ENCODE measurements at regions not wholly inside any gene's neighbourhood (a gene's known extent, or its start where the extent isn't known, plus 50 kb on each side); places are given as distances from the start of the nearest gene placed in this dataset.
"Not testable (repeated sequence)": the region's sequence is repeated elsewhere in the genome, so short reads cannot be mapped to it uniquely, and the experiment has no call there.

DNA sequence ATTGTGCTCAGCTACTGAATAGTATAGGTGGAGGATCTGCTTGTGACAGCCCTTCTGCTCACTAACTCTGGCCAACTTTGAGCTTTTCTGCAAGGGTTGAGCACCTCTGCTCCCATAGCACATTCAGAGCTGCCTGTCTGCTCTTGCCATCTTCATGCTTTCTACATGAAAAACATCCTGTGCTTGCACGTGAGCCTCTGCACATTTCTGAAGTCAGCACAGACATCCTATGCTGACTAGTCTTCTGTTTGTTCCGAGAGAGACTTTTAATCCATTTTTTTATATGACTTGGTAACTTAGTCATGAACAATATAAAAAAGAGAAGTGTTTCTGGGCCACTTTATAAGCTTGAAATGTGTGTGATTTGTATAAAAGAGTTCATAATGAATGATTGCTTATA, 969.3 kb downstream of the TMTC2 start:
- no peak for DNase-seq

GRCh38 chr12:83642205-83642604, 955.5 kb downstream of the TMTC2 start:
- DNase-seq, result no peak

DNA sequence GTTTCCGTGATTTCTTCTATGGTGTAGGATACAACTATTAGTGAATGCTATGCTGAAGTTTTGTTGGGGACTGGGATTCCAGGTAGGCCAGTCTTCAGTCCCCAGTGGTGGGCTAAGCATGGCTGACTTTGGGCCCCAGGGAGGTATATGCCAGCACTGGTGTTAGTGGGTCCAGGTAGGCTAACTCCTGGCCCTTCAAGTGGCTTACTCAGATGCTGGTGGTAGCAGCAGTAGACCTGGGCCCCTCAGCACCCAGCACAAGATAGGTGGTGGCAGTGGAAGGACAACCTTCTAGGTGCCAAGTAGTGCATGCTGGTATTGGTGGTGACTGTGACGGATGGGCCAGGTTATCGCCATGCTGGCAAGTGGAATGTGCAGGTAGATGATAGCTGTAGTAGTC, 955.1 kb downstream of the TMTC2 start:
- no peak for DNase-seq

- no peak for DNase-seq
Observed at GRCh38 chr12:83634726-83635267, 948.1 kb downstream of the TMTC2 start.

DNA sequence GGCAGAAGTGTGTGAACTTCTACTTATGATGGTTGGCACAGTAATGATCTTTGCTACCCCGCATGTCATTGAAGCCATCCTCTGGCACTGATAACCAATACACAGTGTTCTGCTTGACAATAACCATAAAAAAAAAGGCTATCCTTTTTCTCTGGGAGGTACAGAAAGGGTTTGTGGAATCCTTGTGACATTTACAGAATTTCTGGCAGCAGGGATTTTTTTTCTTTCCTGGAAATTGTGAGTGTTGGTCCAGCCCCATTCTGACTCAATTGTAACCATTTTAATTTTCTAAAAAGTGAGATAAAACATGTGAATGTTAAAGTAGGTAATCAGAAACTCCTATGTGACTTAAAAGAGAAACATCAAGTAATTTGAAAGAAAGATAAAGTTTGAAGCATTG, 943.8 kb downstream of the TMTC2 start:
- no peak for DNase-seq

DNA sequence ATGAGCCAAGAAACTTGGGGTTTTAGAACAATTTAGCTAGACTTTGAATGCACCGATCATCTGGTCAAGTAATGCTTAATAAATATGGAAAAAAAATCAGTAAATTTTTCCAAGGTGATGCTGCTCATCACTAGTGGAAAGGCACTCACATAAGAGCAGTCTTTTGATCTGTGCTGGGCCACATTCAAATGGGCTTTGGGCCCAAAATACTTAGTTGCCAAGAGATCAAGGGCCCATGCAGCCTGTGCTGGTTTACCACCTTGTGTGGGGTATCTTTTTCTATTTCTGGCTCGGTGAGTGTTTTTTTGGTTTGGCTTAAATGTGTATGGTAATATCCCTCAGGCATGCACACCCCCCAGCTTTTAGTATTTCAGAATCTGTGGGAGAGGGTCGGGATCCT, 943.2 kb downstream of the TMTC2 start:
- no peak for DNase-seq

GRCh38 chr12:83622205-83622604, 935.5 kb downstream of the TMTC2 start:
- no peak for DNase-seq

GRCh38 chr12:83619973-83620372, 933.3 kb downstream of the TMTC2 start:
- DNase-seq, result no peak

DNA sequence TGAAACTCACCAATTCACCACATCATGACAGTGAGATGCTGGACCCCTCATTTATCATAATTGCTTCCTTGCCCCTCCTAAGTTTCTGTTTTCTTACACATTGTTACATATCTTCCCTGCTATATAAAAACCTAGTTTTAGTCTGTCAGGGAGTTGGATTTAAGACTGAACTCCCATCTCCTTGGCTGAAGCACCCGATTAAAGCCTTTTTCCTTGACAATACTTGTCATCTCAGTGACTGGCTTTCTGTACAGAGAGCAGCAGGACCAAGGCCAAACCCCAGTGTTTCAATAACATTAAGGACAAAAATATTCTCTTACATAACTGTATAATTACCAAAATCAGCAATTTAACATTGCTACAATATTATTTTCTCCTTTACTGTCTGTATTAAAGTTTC, 928.4 kb downstream of the TMTC2 start:
- no peak for DNase-seq

DNA sequence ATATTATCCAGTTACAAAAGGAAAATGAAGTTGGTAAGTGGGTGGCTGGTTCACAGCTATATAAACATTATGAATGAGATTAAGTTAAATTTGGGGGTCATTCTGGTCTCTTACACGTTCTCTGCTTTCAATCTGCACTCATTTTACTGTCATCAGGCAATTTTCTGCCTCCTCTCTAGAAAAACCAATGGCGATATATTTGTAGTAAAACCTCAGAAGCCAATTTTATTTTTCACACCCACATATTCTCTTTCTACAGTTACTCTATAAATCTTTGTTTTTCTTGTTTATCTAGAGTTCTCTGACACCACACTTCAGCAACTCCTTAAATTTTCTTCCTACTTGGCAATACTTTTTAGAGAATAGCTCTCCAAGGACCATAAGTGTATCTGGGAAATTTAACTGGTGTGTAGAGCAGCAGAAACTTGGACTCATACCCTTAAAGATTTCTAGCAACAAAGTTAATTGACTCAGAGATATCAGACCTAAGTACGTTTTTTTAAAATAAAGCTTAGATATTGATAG, 926.9 kb downstream of the TMTC2 start:
- DNase-seq, result no peak

DNA sequence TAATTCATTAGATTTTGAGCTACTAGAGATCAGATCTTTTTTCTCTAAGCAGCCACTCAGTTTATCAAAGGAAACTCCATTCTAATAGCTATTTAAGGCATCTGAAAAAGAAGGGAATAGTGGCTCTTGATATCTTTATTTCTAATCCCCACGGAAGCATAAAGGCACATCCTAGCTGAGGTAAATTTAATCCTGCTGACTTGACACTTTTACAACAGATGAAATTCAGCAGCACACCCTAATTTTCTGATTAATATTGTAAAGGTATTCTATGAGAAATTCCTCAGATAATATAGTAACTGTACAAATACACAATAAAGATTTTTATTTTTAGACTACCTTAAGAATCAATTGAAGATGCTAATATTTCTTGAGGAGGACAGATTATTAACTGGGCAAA, 916.4 kb downstream of the TMTC2 start:
- no peak for DNase-seq

DNA sequence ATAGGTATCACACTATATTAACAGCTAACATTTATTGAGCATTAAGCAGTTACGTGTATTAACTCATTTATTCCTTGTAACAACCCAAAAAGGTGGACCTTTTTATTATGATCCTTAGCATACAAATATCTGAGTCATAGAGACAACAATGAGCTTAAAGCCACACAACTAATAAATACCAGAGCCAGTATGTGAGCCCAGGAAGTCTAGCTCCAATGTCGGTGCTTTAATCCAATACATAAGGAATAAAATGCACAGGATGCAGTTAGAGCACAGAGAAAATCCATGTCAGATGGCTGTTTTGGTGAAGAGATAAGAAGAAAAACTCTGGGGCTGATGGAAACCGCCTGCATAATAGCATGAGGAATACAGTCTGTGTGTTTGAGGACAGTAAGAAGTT, 888.6 kb downstream of the TMTC2 start:
- no peak for DNase-seq

DNA sequence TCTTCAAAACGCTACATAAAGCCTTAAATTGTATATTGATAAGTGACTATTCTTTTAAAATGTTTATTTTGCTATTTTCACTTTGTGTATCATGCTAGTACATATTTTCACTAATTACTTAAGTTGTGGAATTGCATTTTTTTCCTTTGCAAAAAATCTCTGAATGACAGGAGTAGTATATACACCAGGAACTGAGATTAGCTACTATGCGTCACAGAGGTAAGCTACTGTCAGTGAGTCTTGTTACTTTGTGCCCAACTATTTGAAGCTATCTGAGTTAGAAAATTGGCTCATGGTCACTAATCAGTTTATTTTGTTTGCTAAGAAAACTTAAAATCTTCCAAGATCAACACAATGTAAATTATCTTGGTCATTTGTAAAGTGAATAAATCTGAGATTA, 887.4 kb downstream of the TMTC2 start:
- DNase-seq, result no peak

DNA sequence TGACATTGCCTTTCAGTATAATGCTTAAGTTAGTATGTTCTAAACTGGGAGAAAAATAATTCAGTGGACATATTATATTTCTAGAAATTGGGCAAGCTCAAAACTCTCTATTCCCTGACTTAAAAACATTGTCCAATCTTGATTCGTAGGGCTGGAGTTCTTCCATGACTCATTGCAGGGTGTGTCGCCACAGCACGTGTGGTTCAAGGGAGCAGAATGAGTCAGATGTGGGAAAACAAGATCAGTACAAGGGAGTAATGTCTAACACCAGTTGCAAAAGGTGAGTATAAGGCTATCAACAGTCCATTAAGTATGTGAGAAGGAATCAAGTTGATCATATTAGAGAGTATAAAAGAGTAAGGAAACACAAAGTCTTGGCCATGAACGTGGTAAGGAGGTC, 887.0 kb downstream of the TMTC2 start:
- DNase-seq, result no peak

DNA sequence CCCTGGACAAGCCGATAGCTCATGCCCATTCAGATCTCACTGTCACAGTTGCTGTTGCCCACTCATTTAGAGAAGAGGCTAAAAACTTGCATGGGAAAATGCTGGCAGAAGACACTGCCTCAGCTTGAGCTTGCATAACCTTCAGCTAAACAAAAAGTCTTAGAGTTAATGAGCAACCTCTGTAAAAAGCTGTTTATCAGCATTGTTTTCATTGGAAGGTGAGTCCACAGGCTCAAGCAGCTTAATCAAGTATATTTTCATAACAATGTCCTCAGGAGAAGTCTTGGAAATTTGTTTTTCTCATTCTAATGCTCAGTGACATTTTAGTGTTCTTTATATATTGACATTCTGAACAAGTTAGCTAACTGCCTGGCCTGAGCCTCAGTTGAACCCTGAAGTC, 872.9 kb downstream of the TMTC2 start:
- DNase-seq, result no peak

GRCh38 chr12:83556040-83556439, 869.3 kb downstream of the TMTC2 start:
- not testable (repeated sequence) for DNase-seq

- DNase-seq, result no peak
Observed at GRCh38 chr12:83541446-83541845, 854.7 kb downstream of the TMTC2 start.

DNA sequence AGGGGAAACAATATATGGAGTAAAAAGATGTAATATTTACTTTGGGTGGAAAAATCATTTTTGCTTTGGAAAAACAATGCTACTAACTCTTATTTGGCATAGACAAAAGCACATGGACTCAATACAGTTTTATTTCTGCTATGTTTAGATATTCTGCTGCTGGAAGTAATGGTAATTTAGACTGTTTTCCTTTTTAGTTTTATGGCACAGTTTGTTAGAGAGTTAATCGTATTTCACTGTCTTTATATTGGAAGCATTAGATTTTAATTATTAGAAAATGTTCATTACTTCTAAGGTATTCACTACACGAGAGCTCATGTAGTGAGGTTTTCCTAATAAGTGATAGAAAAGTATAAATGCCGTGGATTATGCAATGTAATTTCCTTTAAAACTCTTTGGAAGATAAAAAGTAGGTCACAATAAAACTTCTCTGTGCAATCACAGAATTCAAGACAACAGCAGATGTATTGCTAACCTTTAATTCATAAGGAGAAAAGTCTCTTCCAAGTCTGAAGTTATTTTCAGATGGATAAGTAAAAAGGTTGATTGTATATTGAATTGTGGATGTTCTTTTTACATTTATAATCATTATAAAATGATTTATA, 851.8 kb downstream of the TMTC2 start:
- DNase-seq, result no peak

GRCh38 chr12:83537428-83538053, 850.8 kb downstream of the TMTC2 start:
- DNase-seq, result no peak

GRCh38 chr12:83536496-83536895, 849.8 kb downstream of the TMTC2 start:
- DNase-seq, result no peak

GRCh38 chr12:83528571-83528970, 841.9 kb downstream of the TMTC2 start:
- DNase-seq, result no peak

DNA sequence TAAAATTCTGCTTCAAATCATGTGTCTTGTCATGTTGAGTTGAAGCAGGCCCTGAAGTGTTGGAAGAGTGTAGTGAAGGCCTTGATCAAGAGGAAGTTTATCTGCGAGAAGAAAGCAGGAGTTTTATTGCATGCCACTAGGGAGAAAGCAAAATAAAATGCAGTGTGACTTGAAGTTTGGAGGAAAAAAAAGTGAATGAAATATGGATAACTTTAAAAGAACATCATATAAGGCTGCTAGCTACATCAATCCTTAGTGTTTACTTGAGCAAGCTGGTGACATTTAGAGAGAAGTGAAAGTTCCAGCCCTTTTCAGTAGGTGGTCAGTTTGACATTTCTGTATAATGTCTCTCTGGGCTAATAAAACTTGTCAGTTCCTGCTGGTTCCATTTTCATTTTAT, 841.1 kb downstream of the TMTC2 start:
- DNase-seq, result no peak

DNA sequence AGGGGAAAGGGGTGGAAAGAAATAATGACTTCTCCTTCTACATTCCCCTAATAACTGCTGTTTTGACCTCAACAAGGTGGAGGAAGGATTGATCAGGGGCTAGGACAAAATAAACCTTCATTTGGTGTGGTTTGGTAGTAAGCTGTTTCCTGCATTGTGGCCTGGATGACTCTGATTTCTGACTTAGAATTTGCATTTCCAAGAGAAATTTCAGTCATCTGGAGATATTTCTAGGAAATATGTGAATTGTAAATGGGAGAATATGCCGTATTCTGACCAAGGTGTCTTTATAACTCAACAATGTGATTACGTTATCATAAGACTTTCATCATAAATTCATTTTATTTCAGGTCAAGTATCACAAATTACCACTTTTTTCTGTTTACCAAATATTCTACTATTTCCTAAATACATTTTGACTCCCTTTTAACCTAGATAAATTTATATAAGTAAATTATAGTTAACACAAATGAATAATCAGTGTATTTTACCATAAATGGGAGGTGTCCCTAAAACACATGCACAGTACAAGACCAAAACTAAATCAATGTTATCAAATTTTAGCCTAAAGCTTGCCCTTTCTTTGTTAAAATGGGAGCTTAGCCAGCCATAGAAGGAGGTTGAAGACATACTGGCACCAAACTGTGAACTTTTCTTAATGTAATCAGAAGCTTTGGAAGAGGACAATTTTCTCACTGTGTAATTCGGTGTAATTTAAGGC, 828.8 kb downstream of the TMTC2 start:
- no peak for DNase-seq

GRCh38 chr12:83514372-83514771, 827.7 kb downstream of the TMTC2 start:
- no peak for DNase-seq

Measured in bone marrow (tissue), 2 donors.